H9 (cell line): ENCODE measurements at regions not wholly inside any gene's neighbourhood (a gene's known extent, or its start where the extent isn't known, plus 50 kb on each side); places are given as distances from the start of the nearest gene placed in this dataset.

Experiments used
- DNase-seq: peaks from one replicate; pipeline ENCODE4 v3.0.0-alpha.2; 2017
- H2AFZ ChIP-seq: one replicate; pipeline ENCODE4 v1.6.1; 2013; ENCODE audit warnings: mild to moderate bottlenecking, low read length, control low read depth, moderate library complexity
- H2AK5ac ChIP-seq: 2 replicates; pipeline ENCODE4 v1.6.1; 2013; ENCODE audit warnings: low read length, control low read depth, mixed read lengths; ENCODE audit not compliant: insufficient read length
- H2BK120ac ChIP-seq: one replicate; pipeline ENCODE4 v1.6.1; 2013; ENCODE audit warnings: low read depth, mild to moderate bottlenecking, low read length, control low read depth, inconsistent platforms; ENCODE audit not compliant: poor library complexity, severe bottlenecking
- H2BK12ac ChIP-seq: 2 replicates; pipeline ENCODE4 v1.6.1; 2013; ENCODE audit warnings: low read length, control low read depth, mixed read lengths, low read depth; ENCODE audit not compliant: insufficient read length
- H2BK15ac ChIP-seq: 2 replicates; pipeline ENCODE4 v1.6.1; 2013; ENCODE audit warnings: low read depth, low read length, control low read depth
- H2BK20ac ChIP-seq: one replicate; pipeline ENCODE4 v1.6.1; 2013; ENCODE audit warnings: low read depth, mild to moderate bottlenecking, low read length, control low read depth, inconsistent platforms; ENCODE audit not compliant: poor library complexity, severe bottlenecking
- H2BK5ac ChIP-seq: 2 replicates; pipeline ENCODE4 v1.6.1; 2013; ENCODE audit warnings: low read length, control low read depth, mixed read lengths; ENCODE audit not compliant: insufficient read length
- H3K14ac ChIP-seq: 2 replicates; pipeline ENCODE4 v1.6.1; 2013; ENCODE audit warnings: low read length, control low read depth; ENCODE audit not compliant: insufficient read depth
- H3K18ac ChIP-seq: 2 replicates; pipeline ENCODE4 v1.6.1; 2013; ENCODE audit warnings: low read depth, mild to moderate bottlenecking, mixed read lengths, low read length, control low read depth; ENCODE audit not compliant: insufficient read length
- H3K23ac ChIP-seq: 2 replicates; pipeline ENCODE4 v1.6.1; 2013; ENCODE audit warnings: low read length, control low read depth, mixed read lengths, low read depth; ENCODE audit not compliant: insufficient read length
- H3K23me2 ChIP-seq: 2 replicates; pipeline ENCODE4 v1.6.1; 2013; ENCODE audit warnings: low read depth, mild to moderate bottlenecking, mixed read lengths, low read length, control low read depth; ENCODE audit not compliant: insufficient read length, poor library complexity, severe bottlenecking
- H3K27ac ChIP-seq: 2 replicates; pipeline ENCODE4 v1.5.1; 2013; ENCODE audit warnings: low read length, control low read depth, mixed read lengths, low read depth; ENCODE audit not compliant: insufficient read length
- H3K27me3 ChIP-seq: 2 replicates; pipeline ENCODE4 v1.6.1; 2013; ENCODE audit warnings: low read length, control low read depth, inconsistent platforms; ENCODE audit not compliant: insufficient read depth
- H3K4ac ChIP-seq: 2 replicates; pipeline ENCODE4 v1.6.1; 2013; ENCODE audit warnings: low read depth, mild to moderate bottlenecking, control low read depth, inconsistent platforms, low read length, moderate library complexity
- H3K4me1 ChIP-seq: 2 replicates; pipeline ENCODE4 v1.6.1; 2013; ENCODE audit warnings: low read length, control low read depth, inconsistent platforms; ENCODE audit not compliant: insufficient read depth
- H3K4me2 ChIP-seq: 2 replicates; pipeline ENCODE4 v1.6.1; 2013; ENCODE audit warnings: low read length, control low read depth, mixed read lengths; ENCODE audit not compliant: insufficient read length, insufficient read depth
- H3K56ac ChIP-seq: 2 replicates; pipeline ENCODE4 v1.6.1; 2013; ENCODE audit warnings: low read depth, mild to moderate bottlenecking, mixed read lengths, low read length, control low read depth; ENCODE audit not compliant: insufficient read length
- H3K79me1 ChIP-seq: 2 replicates; pipeline ENCODE4 v1.6.1; 2013; ENCODE audit warnings: low read depth, mild to moderate bottlenecking, moderate library complexity, low read length, control low read depth, inconsistent platforms; ENCODE audit not compliant: insufficient read depth, poor library complexity, severe bottlenecking
- H3K79me2 ChIP-seq: 2 replicates; pipeline ENCODE4 v1.6.1; 2013; ENCODE audit warnings: low read length, control low read depth, inconsistent platforms; ENCODE audit not compliant: insufficient read depth
- H3K9ac ChIP-seq: 2 replicates; pipeline ENCODE4 v1.6.1; 2013; ENCODE audit warnings: low read length, control low read depth, mixed read lengths; ENCODE audit not compliant: insufficient read length; ENCODE audit errors: extremely low read depth
- H3K9me3 ChIP-seq: one replicate; pipeline ENCODE4 v1.6.1; 2013; ENCODE audit warnings: low read depth, low read length, inconsistent platforms; ENCODE audit not compliant: control insufficient read depth
- H3T11ph ChIP-seq: one replicate; pipeline ENCODE4 v1.6.1; 2013; ENCODE audit warnings: mild to moderate bottlenecking, low read length, control low read depth, inconsistent platforms
- H4K20me1 ChIP-seq: one replicate; pipeline ENCODE4 v1.6.1; 2013; ENCODE audit not compliant: control insufficient read depth, insufficient read length, insufficient read depth
- H4K5ac ChIP-seq: 2 replicates; pipeline ENCODE4 v1.6.1; 2013; ENCODE audit warnings: low read depth, mild to moderate bottlenecking, mixed read lengths, low read length, control low read depth; ENCODE audit not compliant: insufficient read length
- H4K8ac ChIP-seq: replicated peaks from 2 replicates; pipeline ENCODE4 v1.6.1; 2013; ENCODE audit warnings: low read length, control low read depth, mixed read lengths, low read depth; ENCODE audit not compliant: insufficient read length
- H4K91ac ChIP-seq: 2 replicates; pipeline ENCODE4 v1.6.1; 2013; ENCODE audit warnings: low read depth, mild to moderate bottlenecking, moderate library complexity, mixed read lengths, low read length, control low read depth; ENCODE audit not compliant: insufficient read length
- H3K27ac Mint-ChIP-seq, 3 experiments: 2 replicates in 2 of 3; 3 replicates in 1 of 3; pipeline ENCODE4 v1.8.0; 2020 to 2021; ENCODE audit warnings: mixed read lengths in 3 of 3, mild to moderate bottlenecking in 1 of 3, moderate library complexity in 1 of 3
- H3K27me3 Mint-ChIP-seq: 2 replicates; pipeline ENCODE4 v1.8.0; 2021; ENCODE audit warnings: low read depth, mild to moderate bottlenecking, moderate library complexity, mixed read lengths
- H3K36me3 Mint-ChIP-seq, 3 experiments: 2 replicates in 2 of 3; 3 replicates in 1 of 3; pipeline ENCODE4 v1.8.0; 2020 to 2021; ENCODE audit warnings: low read depth in 3 of 3, mixed read lengths in 3 of 3; ENCODE audit not compliant: insufficient read depth in 1 of 3
- H3K4me1 Mint-ChIP-seq, 2 experiments: 2 replicates each; pipeline ENCODE4 v1.8.0; 2020; ENCODE audit warnings: mixed read lengths in 2 of 2
- H3K4me3 Mint-ChIP-seq, 2 experiments: 2 replicates in 1 of 2; 3 replicates in 1 of 2; pipeline ENCODE4 v1.8.0; 2020 to 2021; ENCODE audit warnings: mild to moderate bottlenecking in 2 of 2, mixed read lengths in 2 of 2, moderate library complexity in 1 of 2
- H3K9me3 Mint-ChIP-seq, 2 experiments: 2 replicates in 1 of 2; 3 replicates in 1 of 2; pipeline ENCODE4 v1.8.0; 2020; ENCODE audit warnings: mild to moderate bottlenecking in 2 of 2, mixed read lengths in 2 of 2, moderate library complexity in 1 of 2
- CTCF ChIP-seq: fragments of 200-600 bp; sonication (generic); conservative IDR thresholded peaks from 3 replicates; pipeline ENCODE4 v1.8.0; 2021; ENCODE audit warnings: antibody characterized with exemption, mild to moderate bottlenecking
- WGBS: extraction: QIAGEN DNeasy Blood & Tissue Kit; methylation state at CpG from one replicate; pipeline ENCODE4 v1.1.7; 2013; ENCODE audit warnings: missing lambda C conversion rate, low lambda C conversion rate, mixed read lengths; ENCODE audit not compliant: insufficient read length; ENCODE audit errors: extremely low coverage; 5-methylcytosine and 5-hydroxymethylcytosine counted together

GRCh38 chr2:222017252-222017850 lies 281.4 kb downstream of the PAX3 start:
- no peaks in the 10 kb centered on the region; a peak in 1 of 7 replicates for H3K36me3 Mint-ChIP-seq
- H3K27me3 Mint-ChIP-seq: peaks cover 35% of the 10 kb centered on the region
- no peak overlapping the region for H3K4me2 ChIP-seq
- no peaks in the 10 kb centered on the region for H3K4me1 ChIP-seq
- H3K79me1 ChIP-seq: no peaks in the 10 kb centered on the region
- H4K8ac ChIP-seq: no peak overlapping the region
- H3K9ac ChIP-seq: no peak overlapping the region
- no peak overlapping the region for H2BK5ac ChIP-seq
- no peak overlapping the region for H2BK120ac ChIP-seq
- DNase-seq: no peak
- TF ChIP-seq CTCF: no peak
- no peaks in the 10 kb centered on the region for H4K20me1 ChIP-seq
- H3K27ac ChIP-seq: no peak overlapping the region
- no peaks in the 10 kb centered on the region for H3K9me3 Mint-ChIP-seq
- no peaks in the 10 kb centered on the region for H3K23me2 ChIP-seq
- WGBS: no CpG with 5 or more reads among the region's 4 CpGs
- no peak overlapping the region for H2BK12ac ChIP-seq
- no peak overlapping the region for H2AK5ac ChIP-seq
- no peak overlapping the region for H3K4me3 Mint-ChIP-seq
- no peaks in the 10 kb centered on the region for H3K9me3 ChIP-seq
- no peak overlapping the region for H2BK15ac ChIP-seq
- no peak overlapping the region for H3K23ac ChIP-seq
- no peak overlapping the region for H3T11ph ChIP-seq
- no peak overlapping the region for H4K91ac ChIP-seq
- H3K4me1 Mint-ChIP-seq: no peaks in the 10 kb centered on the region
- no peak overlapping the region for H2BK20ac ChIP-seq
- H3K27ac Mint-ChIP-seq: no peak overlapping the region
- H3K14ac ChIP-seq: no peak overlapping the region
- H3K79me2 ChIP-seq: no peaks in the 10 kb centered on the region
- no peak overlapping the region for H3K56ac ChIP-seq
- no peak overlapping the region for H2AFZ ChIP-seq
- no peak overlapping the region for H3K4ac ChIP-seq
- no peaks in the 10 kb centered on the region for H3K27me3 ChIP-seq
- H4K5ac ChIP-seq: no peak overlapping the region
- H3K18ac ChIP-seq: no peak overlapping the region
